ENCODE measurements at regions not wholly inside any gene's neighbourhood (a gene's known extent, or its start where the extent isn't known, plus 50 kb on each side); places are given as distances from the start of the nearest gene placed in this dataset.

DNA sequence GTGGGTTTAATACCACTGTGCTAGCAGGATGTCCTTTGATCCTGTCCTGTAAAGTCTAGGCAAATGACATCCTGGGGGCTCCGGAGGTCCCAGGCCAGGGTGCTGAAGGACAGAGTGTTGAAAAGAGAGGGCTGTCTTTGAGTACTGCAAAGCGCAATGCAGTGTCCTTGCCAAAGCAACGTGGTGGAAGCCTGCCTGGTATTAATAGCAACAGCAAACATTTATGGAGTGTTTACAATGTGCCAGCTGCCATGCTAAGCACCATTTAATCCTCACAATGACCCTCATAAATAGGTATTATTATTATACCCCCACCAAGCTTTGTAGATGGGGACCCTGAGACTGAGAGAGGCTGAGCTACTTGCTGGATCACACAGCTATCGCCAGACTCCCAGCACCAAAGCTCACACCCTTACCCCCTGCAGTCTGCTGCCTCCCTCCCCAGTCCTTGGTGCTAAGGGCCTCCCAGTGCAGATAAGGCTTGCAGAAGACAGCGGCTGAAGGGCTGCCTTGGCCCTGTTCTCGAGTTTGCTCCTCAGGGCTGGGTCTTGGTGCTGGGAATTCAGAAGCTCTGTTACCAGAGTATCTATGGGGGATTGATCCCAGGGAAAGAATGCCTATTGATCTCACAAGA lies 427.7 kb downstream of the FUT8 start:
- no peak overlapping the region for H3K27ac Mint-ChIP-seq
- H3K27me3 Mint-ChIP-seq (ENCODE audit: low read depth in 2 of 2): no peaks in the 10 kb centered on the region
- H3K4me3 ChIP-seq (ENCODE audit: low read length): no peak overlapping the region
- intact Hi-C loops (cut with micrococcal nuclease): no loop called here
- H3K4me1 Mint-ChIP-seq: peaks cover 24 to 32% of the 10 kb centered on the region in 2 donors
- TF ChIP-seq CTCF (IDR thresholded peaks at IDR 0.05): no peak
- H3K4me3 Mint-ChIP-seq: no peak overlapping the region
- no peaks in the 10 kb centered on the region for H3K9me3 Mint-ChIP-seq
- H3K9me3 ChIP-seq (ENCODE audit: control insufficient read depth, insufficient read depth, low read length): no peaks in the 10 kb centered on the region
- H3K27ac ChIP-seq (ENCODE audit: low read length): no peak overlapping the region
- H3K27me3 ChIP-seq (ENCODE audit: control insufficient read depth, insufficient read depth, low read length): no peaks in the 10 kb centered on the region
- H3K4me1 ChIP-seq (ENCODE audit: control insufficient read depth, insufficient read depth, low read length): peaks cover 15% of the 10 kb centered on the region
- WGBS (ENCODE audit: insufficient coverage): 90% methylated on average over 6 of the region's 6 CpGs
- no peaks in the 10 kb centered on the region for H3K36me3 Mint-ChIP-seq
- no peak for DNase-seq
- no peak for ATAC-seq
- H3K36me3 ChIP-seq (ENCODE audit: control insufficient read depth, insufficient read depth, low read length): no peaks in the 10 kb centered on the region

DNA sequence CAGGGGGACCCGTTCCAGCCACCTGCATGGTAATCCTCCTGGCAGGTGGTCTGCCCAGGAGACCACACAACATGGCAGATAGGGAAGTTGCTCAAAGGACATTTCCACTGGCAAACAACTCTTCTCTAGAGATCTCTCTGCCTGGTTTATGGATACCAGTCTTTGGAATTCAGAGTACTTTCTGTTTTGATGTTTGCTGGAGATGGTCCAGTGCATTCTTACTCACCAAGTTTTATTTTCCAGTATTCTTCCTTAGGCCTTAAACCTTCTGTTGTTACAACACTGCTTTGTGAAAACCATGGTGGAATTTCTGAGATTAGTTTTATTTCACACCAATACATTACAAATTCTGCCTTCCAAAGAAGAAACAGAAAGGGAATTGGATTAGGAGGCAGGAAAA lies 428.3 kb downstream of the FUT8 start:
- no peaks in the 10 kb centered on the region for H3K9me3 ChIP-seq (ENCODE audit: control insufficient read depth, insufficient read depth, low read length)
- no peak for DNase-seq
- H3K4me1 Mint-ChIP-seq: peaks cover 24 to 32% of the 10 kb centered on the region in 2 donors
- no peak overlapping the region for H3K27ac Mint-ChIP-seq
- no peak for ATAC-seq
- H3K4me1 ChIP-seq (ENCODE audit: control insufficient read depth, insufficient read depth, low read length): peaks cover 18% of the 10 kb centered on the region
- WGBS (ENCODE audit: insufficient coverage): no CpG with 5 or more reads among the region's 1 CpG
- H3K27ac ChIP-seq (ENCODE audit: low read length): no peak overlapping the region
- intact Hi-C loops (cut with micrococcal nuclease): no loop called here
- no peak overlapping the region for H3K4me3 ChIP-seq (ENCODE audit: low read length)
- H3K9me3 Mint-ChIP-seq: no peaks in the 10 kb centered on the region
- TF ChIP-seq CTCF (IDR thresholded peaks at IDR 0.05): no peak
- no peaks in the 10 kb centered on the region for H3K36me3 ChIP-seq (ENCODE audit: control insufficient read depth, insufficient read depth, low read length)
- no peaks in the 10 kb centered on the region for H3K36me3 Mint-ChIP-seq
- H3K4me3 Mint-ChIP-seq: no peak overlapping the region
- no peaks in the 10 kb centered on the region for H3K27me3 ChIP-seq (ENCODE audit: control insufficient read depth, insufficient read depth, low read length)
- no peaks in the 10 kb centered on the region for H3K27me3 Mint-ChIP-seq (ENCODE audit: low read depth in 2 of 2)

- intact Hi-C loops (cut with micrococcal nuclease): loop anchor here (5.0 kb wide), 1 partner anchor 81 kb away; no protein-coding TSS in a partner anchor
- DNase-seq (peak in 1 of 2 donors; percentile 80), ATAC-seq (peak; percentile 65 to 81 (median 77))
- TF ChIP-seq CTCF (IDR thresholded peaks at IDR 0.05): no peak
- no peaks in the 10 kb centered on the region for H3K36me3 ChIP-seq (ENCODE audit: control insufficient read depth, insufficient read depth, low read length)
- H3K27me3 ChIP-seq (ENCODE audit: control insufficient read depth, insufficient read depth, low read length): no peaks in the 10 kb centered on the region
- H3K4me3 Mint-ChIP-seq: peak overlapping the region; percentile 84
- H3K27ac Mint-ChIP-seq: peak overlapping the region; percentile 92 to 94
- H3K27ac ChIP-seq (ENCODE audit: low read length): peak overlapping the region; percentile 77
- peaks cover 3% of the 10 kb centered on the region for H3K9me3 ChIP-seq (ENCODE audit: control insufficient read depth, insufficient read depth, low read length)
- no peak overlapping the region for H3K4me3 ChIP-seq (ENCODE audit: low read length)
- no peaks in the 10 kb centered on the region for H3K9me3 Mint-ChIP-seq
- H3K4me1 Mint-ChIP-seq: peaks cover 30 to 38% of the 10 kb centered on the region in 2 donors
- H3K27me3 Mint-ChIP-seq (ENCODE audit: low read depth in 2 of 2): no peaks in the 10 kb centered on the region
- no peaks in the 10 kb centered on the region for H3K36me3 Mint-ChIP-seq
- H3K4me1 ChIP-seq (ENCODE audit: control insufficient read depth, insufficient read depth, low read length): peaks cover 50% of the 10 kb centered on the region
- 86% methylated on average over 1 of the region's 2 CpGs for WGBS (ENCODE audit: insufficient coverage)
These were observed 433.8 kb downstream of the FUT8 start for GRCh38 chr14:65846196-65846868.

All from natural killer cell (primary cell).